Embryonic facial prominence (tissue), 1 donor: ENCODE measurements at regions not wholly inside any gene's neighbourhood (a gene's known extent, or its start where the extent isn't known, plus 50 kb on each side); places are given as distances from the start of the nearest gene placed in this dataset.
A peak's percentile ranks its signal among the peaks of the same experiment; 100 is the strongest.

Experiments used
- DNase-seq: peaks from one replicate; pipeline ENCODE4 v3.0.0-alpha.2; 2016; ENCODE audit errors: extremely low spot score

DNA sequence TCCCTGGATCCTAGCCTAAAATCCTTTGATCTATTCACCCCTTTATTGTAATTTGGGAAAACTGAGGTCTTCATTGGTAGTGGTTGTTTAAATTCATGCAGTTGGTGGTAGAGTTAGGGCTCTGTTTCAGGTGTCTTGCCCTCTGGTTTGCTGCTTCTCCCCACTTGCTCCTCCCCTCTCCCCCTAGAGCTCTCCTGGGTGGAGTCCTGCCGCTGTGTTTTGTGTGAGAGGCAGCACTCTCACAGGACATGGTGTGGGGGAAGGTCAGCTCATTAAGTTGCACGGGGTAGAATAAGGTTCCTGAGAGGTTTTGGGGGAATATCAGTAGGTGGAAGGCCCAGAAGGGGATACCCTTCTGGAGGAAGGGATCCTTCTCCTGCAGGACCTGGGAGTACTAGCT, 98.1 kb upstream of the NECTIN1 start:
- no peak for DNase-seq

DNA sequence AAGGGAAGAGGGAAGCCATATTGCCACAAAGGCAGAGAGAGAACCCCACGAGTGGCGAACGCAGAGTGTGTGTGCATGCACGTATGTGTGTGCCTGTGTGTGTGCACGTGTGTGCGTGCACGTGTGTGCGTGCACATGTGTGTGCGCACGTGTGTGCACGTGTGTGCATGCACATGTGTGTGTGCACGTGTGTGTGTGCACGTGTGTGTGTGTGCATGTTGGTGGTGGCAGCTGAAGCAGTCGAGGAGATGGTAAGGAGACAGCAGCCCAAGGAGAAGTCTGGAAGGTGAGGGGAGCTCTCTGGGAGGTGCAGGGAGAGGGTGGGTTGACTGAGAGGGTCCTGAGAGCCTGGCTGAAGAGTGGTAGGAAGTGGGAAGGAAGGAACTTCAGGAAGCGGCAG, 94.1 kb upstream of the NECTIN1 start:
- DNase-seq, result no peak

DNA sequence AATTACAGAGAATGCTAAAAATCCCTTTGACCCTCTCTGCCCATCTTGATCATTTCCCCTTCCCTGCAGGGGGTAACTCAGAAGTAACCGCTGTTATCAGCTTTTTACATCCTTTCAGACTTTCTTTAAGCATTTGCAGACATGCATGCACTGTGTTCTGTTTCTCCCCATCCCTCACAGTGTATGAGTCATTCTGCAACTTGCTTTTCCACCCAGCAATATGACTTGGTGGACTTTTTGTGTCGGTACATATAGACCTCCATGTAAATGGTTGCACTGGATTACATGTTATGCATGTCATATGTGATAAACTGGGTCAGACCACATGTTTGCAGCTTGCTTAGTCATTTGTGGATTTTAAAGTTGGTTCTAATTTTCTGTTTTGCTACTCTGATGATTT, 87.7 kb upstream of the NECTIN1 start:
- DNase-seq, result no peak

GRCh38 chr11:119814766-119815165, 85.8 kb upstream of the NECTIN1 start:
- no peak for DNase-seq

DNA sequence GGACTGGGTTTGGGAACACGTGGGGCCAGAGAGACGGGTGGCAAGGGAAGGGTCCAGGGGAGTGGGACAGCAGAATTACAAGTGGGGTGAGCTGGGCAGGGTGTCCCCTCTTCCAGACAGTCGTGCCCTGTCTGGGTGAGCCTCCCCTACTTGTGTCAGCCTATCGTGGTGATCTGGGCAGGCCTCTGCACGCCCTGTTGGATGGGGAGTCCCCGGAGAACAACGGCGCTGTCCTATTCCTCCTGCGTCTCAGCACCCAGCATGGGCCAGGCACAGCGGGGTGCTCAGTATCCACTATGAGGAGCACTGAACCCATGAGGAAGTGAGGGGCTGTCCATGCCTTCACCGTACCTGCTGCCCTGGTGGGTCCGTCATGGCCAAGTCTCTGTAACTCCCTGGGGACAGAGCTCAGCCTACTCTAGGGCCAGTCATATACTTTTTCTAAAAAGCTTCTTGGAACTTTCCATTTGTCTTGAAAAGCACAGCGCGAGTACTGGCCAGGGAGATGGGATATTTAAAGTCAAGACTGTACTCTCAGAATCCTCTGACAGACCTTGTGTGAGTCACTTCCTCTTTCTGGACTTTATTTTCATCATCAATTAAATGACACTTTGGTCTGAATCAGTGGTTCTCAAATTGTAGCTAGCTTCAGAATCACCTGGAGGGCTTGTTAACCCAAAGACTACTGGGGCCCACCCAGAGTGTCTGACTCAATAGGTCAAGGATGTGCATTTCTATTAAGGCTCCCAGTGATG, 81.7 kb upstream of the NECTIN1 start:
- DNase-seq, result no peak

DNA sequence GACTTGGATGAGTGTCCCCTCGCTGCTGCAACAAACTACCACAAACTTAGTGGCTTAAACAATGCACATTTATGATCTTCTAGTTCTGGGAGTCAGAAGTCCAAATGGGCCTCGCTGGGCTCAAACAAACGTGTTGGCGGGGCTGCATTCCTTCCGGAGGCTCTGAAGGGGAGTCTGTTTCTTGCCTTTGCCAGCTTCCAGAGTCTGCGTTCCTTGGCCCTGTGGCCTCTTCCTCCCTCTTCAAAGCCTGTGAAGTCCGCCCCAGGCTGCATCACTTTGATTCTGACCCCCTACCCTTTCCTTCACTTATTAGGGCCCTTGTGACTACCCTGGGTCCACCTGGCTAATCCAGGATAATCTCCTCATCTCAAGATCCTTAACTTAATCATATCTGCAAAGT, 80.3 kb upstream of the NECTIN1 start:
- no peak for DNase-seq

GRCh38 chr11:119808407-119809185, 79.6 kb upstream of the NECTIN1 start:
- no peak for DNase-seq

GRCh38 chr11:119807841-119808240, 78.8 kb upstream of the NECTIN1 start:
- DNase-seq, result no peak

- DNase-seq, result no peak
These were observed 78.4 kb upstream of the NECTIN1 start for GRCh38 chr11:119807402-119807801.

DNA sequence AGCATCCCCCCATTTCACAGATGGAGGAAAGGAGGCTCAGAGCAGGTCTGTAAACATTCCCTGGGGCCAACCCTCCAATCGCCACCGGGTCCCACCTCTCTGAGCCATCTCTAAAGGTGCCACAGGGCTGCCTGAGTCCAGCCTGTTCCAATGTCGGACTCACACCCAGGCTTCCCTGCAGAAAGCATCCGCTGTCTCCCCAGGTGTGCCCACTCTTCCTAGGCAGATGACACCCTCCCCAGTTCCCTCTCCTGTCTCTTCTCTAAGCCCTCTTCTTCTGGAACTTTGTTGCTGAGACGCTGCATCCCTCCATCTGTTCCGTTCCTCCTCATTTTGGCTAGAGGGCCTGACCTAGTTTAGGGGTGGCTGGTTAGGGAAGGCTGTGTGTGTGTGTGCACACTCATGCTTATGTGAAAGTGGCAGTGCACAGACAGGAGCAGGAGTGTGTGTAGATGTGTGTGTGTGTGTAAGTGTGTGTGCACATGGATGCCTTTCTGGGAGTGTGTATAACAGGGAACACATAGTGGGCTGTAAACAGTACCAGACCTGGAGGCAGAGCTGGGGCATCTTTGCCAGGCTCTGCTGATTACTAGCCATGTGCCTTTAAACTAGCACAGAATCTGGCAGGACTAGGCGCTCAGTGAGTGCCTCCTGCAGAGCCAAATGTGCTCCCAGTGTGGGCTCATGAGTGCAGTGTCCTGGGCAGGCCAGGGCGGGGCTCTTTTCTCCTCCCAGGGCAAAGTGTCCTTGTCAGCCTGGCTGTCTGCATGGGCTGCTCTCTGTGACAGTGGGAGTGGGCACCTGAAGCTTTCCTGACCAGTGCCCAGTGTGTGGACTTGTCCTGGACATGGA, 77.3 kb upstream of the NECTIN1 start:
- no peak for DNase-seq

DNA sequence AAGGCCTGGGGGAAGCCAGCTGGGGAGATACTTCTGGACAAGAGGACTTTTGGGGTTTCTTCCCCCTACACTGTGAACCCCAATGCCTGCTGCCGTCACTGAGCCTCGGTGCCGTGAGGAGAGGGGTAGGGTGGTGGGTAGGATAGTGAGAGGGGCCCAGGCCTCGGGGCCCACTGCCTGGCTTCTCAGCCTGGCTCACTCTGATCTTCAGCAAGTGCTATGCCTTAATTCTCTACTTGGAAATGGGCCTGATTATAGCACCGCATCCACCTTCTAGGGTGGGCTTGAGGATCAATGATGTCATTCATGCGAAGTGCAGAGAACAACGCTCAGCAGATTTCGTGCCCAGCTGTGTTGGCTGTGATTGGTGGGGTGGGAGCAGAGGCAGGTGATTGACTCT, 76.7 kb upstream of the NECTIN1 start:
- no peak for DNase-seq

DNA sequence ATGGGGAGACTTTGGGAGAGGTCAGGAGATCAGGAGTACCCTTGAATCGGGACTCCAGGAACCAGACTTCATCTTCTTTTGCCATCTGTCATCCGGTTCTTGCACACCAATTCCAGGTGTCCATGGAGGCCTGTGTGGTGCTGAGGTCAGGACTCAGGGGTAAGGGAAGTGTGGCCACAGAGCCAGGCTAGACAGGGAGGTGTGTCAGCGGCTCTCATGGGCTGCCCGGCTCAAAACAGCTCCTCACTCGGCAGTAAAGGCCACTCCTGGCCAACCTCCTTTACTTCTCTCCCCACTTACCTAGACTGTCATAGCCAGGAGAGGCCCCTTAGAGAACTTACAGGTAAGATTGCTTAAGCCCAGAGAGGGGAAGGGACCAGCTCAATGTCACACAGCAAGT, 75.7 kb upstream of the NECTIN1 start:
- DNase-seq, result no peak

DNA sequence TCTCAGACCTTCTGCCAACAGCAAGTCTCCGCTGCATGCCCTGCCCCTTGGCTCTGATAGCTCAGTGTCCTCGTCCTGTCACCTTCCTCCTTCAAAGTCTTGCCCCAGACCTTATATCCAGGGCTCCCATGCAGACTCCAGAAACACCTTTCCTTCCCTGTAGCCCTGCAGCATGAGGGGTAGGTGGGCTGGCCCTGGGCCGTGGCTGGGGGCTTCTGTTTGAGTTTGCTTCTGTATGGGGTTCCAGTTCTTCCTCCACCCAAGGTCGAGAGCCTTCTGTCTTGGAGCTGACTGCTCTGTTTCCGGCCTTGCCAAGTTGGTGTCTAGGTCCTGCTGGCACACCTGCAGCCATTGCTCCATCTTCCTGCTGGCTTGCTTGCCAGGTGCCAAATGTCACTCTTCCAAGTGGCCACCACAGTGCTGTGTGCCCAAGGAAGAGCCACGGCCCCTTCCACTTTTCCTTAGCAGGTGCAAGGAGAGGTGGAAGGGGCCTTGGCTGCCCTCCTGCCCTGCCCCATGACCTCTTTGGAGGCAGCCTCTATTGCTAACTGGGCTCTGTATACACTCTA, 74.8 kb upstream of the NECTIN1 start:
- DNase-seq, result no peak

DNA sequence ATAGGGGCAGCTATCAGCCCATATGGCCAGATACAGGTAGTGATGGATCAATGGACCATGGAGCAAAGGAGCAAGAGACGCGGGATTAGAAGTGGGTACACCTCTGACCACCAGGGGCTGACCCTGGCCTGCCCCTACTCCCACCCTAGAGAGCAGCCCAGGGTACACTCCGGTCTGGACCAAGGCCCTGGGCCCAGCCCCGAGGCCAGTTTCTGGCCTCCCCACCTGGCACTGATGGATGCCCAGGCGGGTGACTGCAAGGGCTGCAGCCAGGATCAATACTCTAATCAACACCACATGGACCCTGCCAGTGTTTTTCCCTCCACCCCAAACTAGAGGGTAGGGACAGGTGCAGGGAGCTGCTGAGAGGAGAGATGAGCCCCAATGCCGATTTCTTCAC, 74.1 kb upstream of the NECTIN1 start:
- no peak for DNase-seq

- no peak for DNase-seq
These were observed 73.7 kb upstream of the NECTIN1 start for GRCh38 chr11:119802670-119803069.

DNA sequence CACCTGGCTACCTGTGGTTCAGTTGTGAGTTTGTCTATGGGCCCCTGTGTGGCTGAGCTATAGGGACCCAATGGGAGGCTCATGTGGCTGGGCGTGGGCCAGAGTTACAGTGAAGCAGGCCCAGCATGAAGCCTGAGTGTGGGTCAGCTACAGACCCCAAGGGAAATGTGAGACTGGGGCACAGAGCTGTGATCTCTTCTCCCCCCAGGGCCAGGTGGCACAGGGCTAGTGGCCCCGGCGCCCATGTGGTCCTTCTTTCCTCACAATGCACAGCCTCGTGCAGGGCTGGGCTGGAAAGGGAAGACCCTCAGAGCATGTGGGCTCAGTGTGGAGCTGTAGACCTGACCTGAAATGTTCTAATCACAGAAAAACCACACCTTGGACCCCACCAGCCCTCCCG, 71.6 kb upstream of the NECTIN1 start:
- DNase-seq, result no peak

- DNase-seq, result no peak
These were observed 71.2 kb upstream of the NECTIN1 start for GRCh38 chr11:119800171-119800570.

DNA sequence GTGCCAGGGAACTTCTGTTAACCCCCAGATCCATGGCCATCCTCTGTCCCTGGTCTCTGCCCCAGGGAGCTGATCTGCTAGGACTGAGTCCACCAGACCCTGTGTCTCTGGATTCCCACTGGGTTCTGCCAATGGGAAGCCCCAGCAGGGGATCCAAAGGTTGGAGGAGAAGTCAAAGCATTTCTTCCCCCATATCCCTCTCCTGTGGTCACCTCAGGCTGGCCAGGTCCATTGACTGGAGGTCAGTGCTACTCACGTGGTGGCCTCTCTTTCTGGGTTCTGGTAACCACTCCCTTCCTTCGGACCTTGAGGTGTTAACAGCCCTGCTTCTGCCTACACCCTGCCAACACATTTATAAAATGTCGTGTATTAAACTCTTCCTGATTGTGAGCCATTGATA, 69.7 kb upstream of the NECTIN1 start:
- DNase-seq, result no peak

- no peak for DNase-seq
These were observed 68.7 kb upstream of the NECTIN1 start for GRCh38 chr11:119797736-119798135.

DNA sequence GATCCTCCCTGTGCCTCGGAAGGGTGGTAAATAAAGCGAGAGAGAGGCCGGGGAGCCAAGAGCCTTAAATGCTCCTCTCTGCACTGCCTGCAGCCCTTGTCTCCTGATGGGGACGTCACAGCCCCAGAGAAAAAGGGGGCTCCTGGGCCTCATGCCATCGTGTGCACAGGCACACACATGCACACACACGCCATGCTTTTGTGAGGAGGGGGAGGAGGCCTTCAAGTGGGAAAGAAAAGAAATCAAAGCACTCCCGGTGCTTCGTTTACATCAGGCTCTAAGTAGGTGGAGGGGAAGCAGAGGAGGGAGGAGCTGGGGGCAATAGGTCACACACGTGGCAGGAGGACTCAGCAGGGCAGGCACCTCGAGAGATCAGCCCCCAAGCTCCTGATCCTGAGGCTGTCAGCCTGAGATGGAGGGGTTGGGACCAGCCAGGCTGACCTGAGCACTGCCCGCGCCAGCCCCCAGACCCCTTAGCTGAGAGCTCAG, 68.2 kb upstream of the NECTIN1 start:
- DNase-seq, result peak; percentile 25

DNA sequence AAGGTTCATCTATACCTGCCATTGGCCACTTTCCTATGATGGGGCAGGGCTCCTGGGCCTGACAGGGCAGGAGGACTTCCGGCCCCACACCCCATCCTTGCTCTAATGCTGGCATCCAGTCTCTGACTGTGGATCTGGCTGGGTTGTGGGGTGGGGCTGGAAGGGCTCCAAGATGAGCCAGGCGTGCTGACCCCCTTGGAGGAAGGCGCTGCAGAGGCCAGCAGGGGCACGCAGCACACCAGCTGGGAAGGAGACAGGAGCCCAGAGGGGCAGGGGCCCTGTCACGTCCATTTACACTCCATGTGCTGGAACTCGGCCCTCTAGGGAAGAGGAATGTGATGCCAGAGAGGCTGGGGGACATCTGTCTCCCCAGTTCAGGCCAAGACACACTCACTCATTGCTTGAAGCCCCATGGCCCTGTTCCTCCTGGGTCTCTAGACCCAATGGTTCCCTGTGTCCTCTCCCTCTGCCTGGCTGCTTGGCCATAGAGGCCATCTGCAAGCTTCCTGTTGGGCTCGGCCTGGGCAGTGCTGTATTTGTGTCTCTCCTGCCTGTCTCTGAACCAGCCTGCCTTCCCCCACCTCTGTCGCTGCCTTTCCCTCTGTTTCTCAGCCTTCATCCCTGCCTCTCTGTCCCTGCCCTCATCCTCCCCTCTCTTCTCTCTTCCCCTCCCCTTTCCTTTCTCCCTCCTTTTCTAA, 67.5 kb upstream of the NECTIN1 start:
- no peak for DNase-seq
